ENCODE measurements at regions not wholly inside any gene's neighbourhood (a gene's known extent, or its start where the extent isn't known, plus 50 kb on each side); places are given as distances from the start of the nearest gene placed in this dataset.

- TF ChIP-seq, protein P1, sequence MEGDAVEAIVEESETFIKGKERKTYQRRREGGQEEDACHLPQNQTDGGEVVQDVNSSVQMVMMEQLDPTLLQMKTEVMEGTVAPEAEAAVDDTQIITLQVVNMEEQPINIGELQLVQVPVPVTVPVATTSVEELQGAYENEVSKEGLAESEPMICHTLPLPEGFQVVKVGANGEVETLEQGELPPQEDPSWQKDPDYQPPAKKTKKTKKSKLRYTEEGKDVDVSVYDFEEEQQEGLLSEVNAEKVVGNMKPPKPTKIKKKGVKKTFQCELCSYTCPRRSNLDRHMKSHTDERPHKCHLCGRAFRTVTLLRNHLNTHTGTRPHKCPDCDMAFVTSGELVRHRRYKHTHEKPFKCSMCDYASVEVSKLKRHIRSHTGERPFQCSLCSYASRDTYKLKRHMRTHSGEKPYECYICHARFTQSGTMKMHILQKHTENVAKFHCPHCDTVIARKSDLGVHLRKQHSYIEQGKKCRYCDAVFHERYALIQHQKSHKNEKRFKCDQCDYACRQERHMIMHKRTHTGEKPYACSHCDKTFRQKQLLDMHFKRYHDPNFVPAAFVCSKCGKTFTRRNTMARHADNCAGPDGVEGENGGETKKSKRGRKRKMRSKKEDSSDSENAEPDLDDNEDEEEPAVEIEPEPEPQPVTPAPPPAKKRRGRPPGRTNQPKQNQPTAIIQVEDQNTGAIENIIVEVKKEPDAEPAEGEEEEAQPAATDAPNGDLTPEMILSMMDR (IDR thresholded peaks at IDR 0.05; ENCODE audit: low read depth, low read length), result no peak
- TF ChIP-seq MAX (IDR thresholded peaks at IDR 0.05; ENCODE audit: low read depth, low read length) (no peak), MYC (IDR thresholded peaks at IDR 0.05; ENCODE audit: low read depth, low read length) (no peak)
These were observed 126.4 kb upstream of the HAAO start for GRCh38 chr2:42918671-42919318.
